IMR-90 (cell line): ENCODE measurements at regions not wholly inside any gene's neighbourhood (a gene's known extent, or its start where the extent isn't known, plus 50 kb on each side); places are given as distances from the start of the nearest gene placed in this dataset.

Experiments
- BHLHE40 ChIP-seq: fragments of 150-350 bp; IDR thresholded peaks from 2 replicates; pipeline ENCODE4 v1.6.1; 2016; ENCODE audit warnings: mild to moderate bottlenecking, low read depth, low read length
- CEBPB ChIP-seq: IDR thresholded peaks from 2 replicates; pipeline ENCODE4 v1.6.1; 2012; ENCODE audit warnings: low read depth, low read length, improper control_type of control experiment
- CTCF ChIP-seq: conservative IDR thresholded peaks from 2 replicates; pipeline ENCODE4 v1.5.1; 2012; ENCODE audit warnings: mild to moderate bottlenecking, low read depth, low read length, improper control_type of control experiment
- MAFK ChIP-seq: IDR thresholded peaks from 2 replicates; pipeline ENCODE4 v1.6.1; 2012; ENCODE audit warnings: low read depth, low read length, improper control_type of control experiment
- MXI1 ChIP-seq: IDR thresholded peaks from 2 replicates; pipeline ENCODE4 v1.6.1; 2012; ENCODE audit warnings: low read depth, mild to moderate bottlenecking, low read length, moderate library complexity, borderline replicate concordance
- NFE2L2 ChIP-seq: fragments of 150-350 bp; IDR thresholded peaks from 2 replicates; pipeline ENCODE4 v1.6.1; 2016; ENCODE audit warnings: low read depth, mild to moderate bottlenecking, low read length
- POLR2A ChIP-seq: IDR thresholded peaks from 2 replicates; pipeline ENCODE4 v1.6.1; 2012; ENCODE audit warnings: mild to moderate bottlenecking, low read depth, low read length
- RAD21 ChIP-seq: IDR thresholded peaks from 2 replicates; pipeline ENCODE4 v1.6.1; 2012; ENCODE audit warnings: low read length, improper control_type of control experiment
- RFX5 ChIP-seq: IDR thresholded peaks from 2 replicates; pipeline ENCODE4 v1.8.0; 2012; ENCODE audit warnings: low read depth, mild to moderate bottlenecking, low read length, moderate library complexity
- SMC3 ChIP-seq: fragments of 150-350 bp; IDR thresholded peaks from 2 replicates; pipeline ENCODE4 v1.6.1; 2016; ENCODE audit warnings: low read depth, mild to moderate bottlenecking, antibody characterized with exemption, low read length, moderate library complexity
- USF2 ChIP-seq: fragments of 150-350 bp; IDR thresholded peaks from 2 replicates; pipeline ENCODE4 v1.6.1; 2017; ENCODE audit warnings: mild to moderate bottlenecking, antibody characterized with exemption, low read length, low read depth

DNA sequence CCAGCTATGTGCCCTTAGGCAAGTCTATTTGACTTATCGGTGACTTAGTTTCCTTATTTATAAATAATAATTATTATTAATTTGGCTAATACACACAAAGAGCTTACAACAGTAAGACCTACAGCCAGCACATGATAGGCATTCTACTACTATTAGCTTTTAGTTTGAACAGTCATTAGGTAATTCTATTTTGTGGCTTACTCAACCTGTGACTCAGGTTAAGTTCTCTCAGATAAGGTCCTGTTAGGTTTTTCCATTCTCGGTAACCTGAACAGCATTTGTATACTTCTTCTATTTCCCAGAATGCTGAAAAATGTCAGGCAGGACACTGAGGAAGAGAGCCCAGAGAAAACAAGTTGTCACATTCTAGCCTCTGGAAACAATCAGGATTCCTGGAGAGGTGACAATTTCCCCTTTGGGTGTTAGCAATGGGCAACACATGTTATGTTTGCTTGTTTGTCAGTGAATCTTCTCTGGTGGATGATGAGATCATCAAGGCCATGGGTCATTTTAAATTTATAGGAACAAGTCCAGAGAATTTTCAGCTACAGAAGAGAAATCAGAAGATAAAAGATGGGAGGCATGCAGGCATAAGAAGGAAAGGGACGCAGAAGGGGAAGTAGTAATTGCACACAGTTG is 2144.7 kb downstream of the PCDH7 start:
- TF ChIP-seq CEBPB (no peak), POLR2A (no peak), CTCF (no peak), MXI1 (no peak), RFX5 (no peak), RAD21 (no peak), USF2 (no peak), NFE2L2 (no peak), SMC3 (no peak), MAFK (no peak), BHLHE40 (no peak)
